NCI-H1417 (cell line): ENCODE measurements at regions not wholly inside any gene's neighbourhood (a gene's known extent, or its start where the extent isn't known, plus 50 kb on each side); places are given as distances from the start of the nearest gene placed in this dataset.

Source experiments
- DNase-seq, 3 experiments: peaks; one replicate each; lab custom pipeline; 2025; lab: John Stamatoyannopoulos, UW

- no peak for DNase-seq
These were observed 83.0 kb upstream of the NAALADL2 start for GRCh38 chr3:174776123-174776522.

GRCh38 chr3:174776636-174777035 lies 82.5 kb upstream of the NAALADL2 start:
- no peak for DNase-seq

GRCh38 chr3:174777813-174778212 lies 81.3 kb upstream of the NAALADL2 start:
- DNase-seq, result no peak

- no peak for DNase-seq
These were observed 75.6 kb upstream of the NAALADL2 start for GRCh38 chr3:174783502-174783901.

GRCh38 chr3:174784206-174784934 lies 74.8 kb upstream of the NAALADL2 start:
- DNase-seq, result no peak

GRCh38 chr3:174786825-174787224 lies 72.3 kb upstream of the NAALADL2 start:
- no peak for DNase-seq

GRCh38 chr3:174791161-174791560 lies 68.0 kb upstream of the NAALADL2 start:
- no peak for DNase-seq

- DNase-seq, result no peak
These were observed 66.3 kb upstream of the NAALADL2 start for GRCh38 chr3:174792864-174793263.
